Hepatocyte (in vitro differentiated cells): ENCODE measurements at regions not wholly inside any gene's neighbourhood (a gene's known extent, or its start where the extent isn't known, plus 50 kb on each side); places are given as distances from the start of the nearest gene placed in this dataset.
"Not testable (repeated sequence)": the region's sequence is repeated elsewhere in the genome, so short reads cannot be mapped to it uniquely, and the experiment has no call there.

ENCODE experiments used
- EZH2 ChIP-seq: fragments of 200-600 bp; sonication (generic); IDR thresholded peaks from 2 replicates; pipeline ENCODE4 v1.6.1; 2016; ENCODE audit warnings: antibody characterized with exemption, mild to moderate bottlenecking, borderline replicate concordance
- EZH2phosphoT487 ChIP-seq: fragments of 200-600 bp; sonication (generic); IDR thresholded peaks from one replicate; pipeline ENCODE4 v1.6.1; 2018; ENCODE audit warnings: antibody characterized with exemption, mild to moderate bottlenecking, low read depth, moderate library complexity; ENCODE audit not compliant: unreplicated experiment, severe bottlenecking
- TF ChIP-seq, protein P1 (sequence below): fragments of 200-600 bp; sonication (generic); IDR thresholded peaks from 2 replicates; pipeline ENCODE4 v1.5.1; 2016; ENCODE audit warnings: antibody characterized with exemption, mild to moderate bottlenecking; ENCODE audit not compliant: poor library complexity

DNA sequence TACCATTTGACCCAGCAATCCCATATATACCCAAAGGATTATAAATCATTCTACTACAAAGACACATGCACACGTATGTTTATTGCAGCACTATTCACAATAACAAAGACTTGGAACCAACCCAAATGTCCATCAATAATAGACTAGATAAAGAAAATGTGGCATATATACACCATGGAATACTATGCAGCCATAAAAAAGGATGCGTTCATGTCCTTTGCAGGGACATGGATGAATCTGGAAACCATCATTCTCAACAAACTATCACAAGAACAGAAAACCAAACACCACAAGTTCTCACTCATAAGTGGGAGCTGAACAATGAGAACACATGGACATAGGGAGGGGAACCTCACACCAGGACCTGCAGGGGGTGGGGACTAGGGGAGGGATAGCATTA is 130.6 kb upstream of the DUSP22 start:
- TF ChIP-seq, protein P1, sequence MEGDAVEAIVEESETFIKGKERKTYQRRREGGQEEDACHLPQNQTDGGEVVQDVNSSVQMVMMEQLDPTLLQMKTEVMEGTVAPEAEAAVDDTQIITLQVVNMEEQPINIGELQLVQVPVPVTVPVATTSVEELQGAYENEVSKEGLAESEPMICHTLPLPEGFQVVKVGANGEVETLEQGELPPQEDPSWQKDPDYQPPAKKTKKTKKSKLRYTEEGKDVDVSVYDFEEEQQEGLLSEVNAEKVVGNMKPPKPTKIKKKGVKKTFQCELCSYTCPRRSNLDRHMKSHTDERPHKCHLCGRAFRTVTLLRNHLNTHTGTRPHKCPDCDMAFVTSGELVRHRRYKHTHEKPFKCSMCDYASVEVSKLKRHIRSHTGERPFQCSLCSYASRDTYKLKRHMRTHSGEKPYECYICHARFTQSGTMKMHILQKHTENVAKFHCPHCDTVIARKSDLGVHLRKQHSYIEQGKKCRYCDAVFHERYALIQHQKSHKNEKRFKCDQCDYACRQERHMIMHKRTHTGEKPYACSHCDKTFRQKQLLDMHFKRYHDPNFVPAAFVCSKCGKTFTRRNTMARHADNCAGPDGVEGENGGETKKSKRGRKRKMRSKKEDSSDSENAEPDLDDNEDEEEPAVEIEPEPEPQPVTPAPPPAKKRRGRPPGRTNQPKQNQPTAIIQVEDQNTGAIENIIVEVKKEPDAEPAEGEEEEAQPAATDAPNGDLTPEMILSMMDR = not testable (repeated sequence)
- TF ChIP-seq EZH2, EZH2phosphoT487: not testable (repeated sequence)
